Liver (tissue), 8 donors: ENCODE measurements at regions not wholly inside any gene's neighbourhood (a gene's known extent, or its start where the extent isn't known, plus 50 kb on each side); places are given as distances from the start of the nearest gene placed in this dataset.

Source experiments
- DNase-seq: peaks from one replicate; pipeline ENCODE4 v3.0.0-alpha.2; 2017; ENCODE audit warnings: low spot score
- H3K27ac ChIP-seq, 2 donors: one replicate each; pipeline ENCODE4 v1.7.0; 2013; ENCODE audit warnings: inconsistent platforms in 2 of 2, low read length in 2 of 2, control low read depth in 1 of 2, low read depth in 1 of 2, mild to moderate bottlenecking in 1 of 2
- H3K27me3 ChIP-seq, 4 donors: one replicate each; pipeline versions ENCODE4 v1.6.1 to v1.7.0; 2013; ENCODE audit warnings: low read length in 3 of 4, inconsistent platforms in 1 of 4, mild to moderate bottlenecking in 1 of 4, moderate library complexity in 1 of 4; ENCODE audit not compliant: control insufficient read depth in 4 of 4, insufficient read depth in 4 of 4
- H3K36me3 ChIP-seq, 4 donors: one replicate each; pipeline versions ENCODE4 v1.6.1 to v1.7.0; 2013; ENCODE audit warnings: low read length in 3 of 4, mild to moderate bottlenecking in 3 of 4, low read depth in 1 of 4, moderate library complexity in 1 of 4; ENCODE audit not compliant: control insufficient read depth in 4 of 4, insufficient read depth in 3 of 4
- H3K4me1 ChIP-seq, 4 donors: one replicate each; pipeline versions ENCODE4 v1.6.1 to v1.7.0; 2013; ENCODE audit warnings: low read length in 3 of 4, mild to moderate bottlenecking in 3 of 4, moderate library complexity in 1 of 4; ENCODE audit not compliant: control insufficient read depth in 4 of 4, insufficient read depth in 4 of 4
- H3K4me3 ChIP-seq, 3 donors: one replicate each; pipeline versions ENCODE4 v1.6.1 to v1.7.0; 2013; ENCODE audit warnings: low read length in 3 of 3, control low read depth in 1 of 3, low read depth in 1 of 3, mild to moderate bottlenecking in 1 of 3
- H3K9ac ChIP-seq, 2 donors: one replicate each; pipeline ENCODE4 v1.7.0; 2013; ENCODE audit warnings: low read length in 2 of 2, mild to moderate bottlenecking in 2 of 2, moderate library complexity in 2 of 2, control low read depth in 1 of 2, low read depth in 1 of 2
- H3K9me3 ChIP-seq, 4 donors: one replicate each; pipeline versions ENCODE4 v1.6.1 to v1.7.0; 2013; ENCODE audit warnings: low read length in 3 of 4; ENCODE audit not compliant: control insufficient read depth in 4 of 4
- CTCF ChIP-seq: fragments of 150-350 bp; IDR thresholded peaks from 2 replicates; pipeline ENCODE4 v1.5.1; 2017; ENCODE audit warnings: improper control_type of control experiment, low read depth, low read length; ENCODE audit not compliant: missing input control
- FOXA1 ChIP-seq: IDR thresholded peaks from 2 replicates; pipeline ENCODE4 v1.6.1; 2016; ENCODE audit warnings: antibody characterized with exemption
- FOXA2 ChIP-seq: IDR thresholded peaks from 2 replicates; pipeline ENCODE4 v1.6.1; 2016; ENCODE audit warnings: antibody characterized with exemption
- GABPA ChIP-seq, 2 donors: IDR thresholded peaks in 1 of 2; conservative IDR thresholded peaks in 1 of 2; 2 replicates each; pipeline ENCODE4 v1.6.1; 2016; ENCODE audit warnings: antibody characterized with exemption in 2 of 2, mild to moderate bottlenecking in 1 of 2, moderate library complexity in 1 of 2
- HNF4A ChIP-seq, 2 donors: conservative IDR thresholded peaks; 2 replicates each; pipeline ENCODE4 v1.6.1; 2016; ENCODE audit warnings: antibody characterized with exemption in 2 of 2, mild to moderate bottlenecking in 2 of 2
- JUND ChIP-seq, 2 donors: IDR thresholded peaks; 2 replicates each; pipeline ENCODE4 v1.6.1; 2016; ENCODE audit warnings: antibody characterized with exemption in 2 of 2
- MAX ChIP-seq: IDR thresholded peaks from 2 replicates; pipeline ENCODE4 v1.6.1; 2016; ENCODE audit warnings: antibody characterized with exemption
- NR2F2 ChIP-seq: IDR thresholded peaks from 2 replicates; pipeline ENCODE4 v1.6.1; 2016; ENCODE audit warnings: antibody characterized with exemption
- RAD21 ChIP-seq, 2 donors: IDR thresholded peaks; 2 replicates each; pipeline ENCODE4 v1.6.1; 2016; ENCODE audit warnings: antibody characterized with exemption in 2 of 2, mild to moderate bottlenecking in 2 of 2
- REST ChIP-seq: IDR thresholded peaks from 2 replicates; pipeline ENCODE4 v1.6.1; 2016; ENCODE audit warnings: antibody characterized with exemption, mild to moderate bottlenecking
- RXRA ChIP-seq, 2 donors: IDR thresholded peaks; 2 replicates each; pipeline ENCODE4 v1.6.1; 2017 to 2018; ENCODE audit warnings: antibody characterized with exemption in 2 of 2, mild to moderate bottlenecking in 1 of 2
- SP1 ChIP-seq: IDR thresholded peaks from 2 replicates; pipeline ENCODE4 v1.6.1; 2018; ENCODE audit warnings: antibody characterized with exemption, mild to moderate bottlenecking
- TAF1 ChIP-seq: conservative IDR thresholded peaks from 2 replicates; pipeline ENCODE4 v1.6.1; 2016; ENCODE audit warnings: antibody characterized with exemption, mild to moderate bottlenecking
- YY1 ChIP-seq: IDR thresholded peaks from 2 replicates; pipeline ENCODE4 v1.6.1; 2016; ENCODE audit warnings: antibody characterized with exemption, mild to moderate bottlenecking
- ZBTB33 ChIP-seq: IDR thresholded peaks from 2 replicates; pipeline ENCODE4 v1.6.1; 2016; ENCODE audit warnings: antibody characterized with exemption
- WGBS: extraction: QIAGEN DNeasy Blood & Tissue Kit; methylation state at CpG from one replicate; pipeline ENCODE4 v1.1.7; 2013; 5-methylcytosine and 5-hydroxymethylcytosine counted together
- donor health status: healthy.
- donor health status: healthy.
- donor health status: healthy.
- donor health status: healthy.
- donor health status: healthy.

GRCh38 chr2:104473546-104473945 is 380.4 kb upstream of the POU3F3 start (continued):
- TF ChIP-seq CTCF: no peak
- TF ChIP-seq GABPA (IDR thresholded peaks at IDR 0.05 in 1 of 2, conservative IDR thresholded peaks at IDR 0.05 in 1 of 2): no peak
- TF ChIP-seq ZBTB33: no peak
- no peak for TF ChIP-seq NR2F2

GRCh38 chr2:104474716-104475115 is 379.2 kb upstream of the POU3F3 start:
- WGBS: 85% methylated on average over 6 of the region's 6 CpGs
- Histone ChIP-seq H3K9ac (no peak overlapping the region), H3K27me3 (no peaks in the 10 kb centered on the region), H3K4me1 (peaks cover 2 to 16% (median 12%) of the 10 kb centered on the region in 4 donors), H3K9me3 (no peaks in the 10 kb centered on the region), H3K4me3 (no peak overlapping the region), H3K36me3 (no peaks in the 10 kb centered on the region), H3K27ac (no peak overlapping the region)
- DNase-seq: no peak
- no peak for TF ChIP-seq SP1
- TF ChIP-seq FOXA1: no peak
- no peak for TF ChIP-seq YY1
- no peak for TF ChIP-seq FOXA2
- TF ChIP-seq NR2F2: no peak
- no peak for TF ChIP-seq MAX
- no peak for TF ChIP-seq CTCF
- TF ChIP-seq JUND (IDR thresholded peaks at IDR 0.05): no peak
- TF ChIP-seq ZBTB33: no peak
- TF ChIP-seq HNF4A (conservative IDR thresholded peaks at IDR 0.05): no peak

- no peak overlapping the region for H3K27ac ChIP-seq
- peaks cover 2 to 22% (median 17%) of the 10 kb centered on the region in 4 donors for H3K4me1 ChIP-seq
- no peak overlapping the region for H3K9ac ChIP-seq
- no peaks in the 10 kb centered on the region for H3K36me3 ChIP-seq
- H3K9me3 ChIP-seq: no peaks in the 10 kb centered on the region
- no peak for DNase-seq
- no peaks in the 10 kb centered on the region for H3K27me3 ChIP-seq
- WGBS: 50% methylated on average over 3 of the region's 3 CpGs
- no peak overlapping the region for H3K4me3 ChIP-seq
- TF ChIP-seq CTCF: no peak
- no peak for TF ChIP-seq TAF1
- no peak for TF ChIP-seq RXRA (IDR thresholded peaks at IDR 0.05)
- no peak for TF ChIP-seq FOXA2
- no peak for TF ChIP-seq JUND (IDR thresholded peaks at IDR 0.05)
- TF ChIP-seq SP1: no peak
- no peak for TF ChIP-seq GABPA (IDR thresholded peaks at IDR 0.05 in 1 of 2, conservative IDR thresholded peaks at IDR 0.05 in 1 of 2)
- no peak for TF ChIP-seq REST
- no peak for TF ChIP-seq MAX
- TF ChIP-seq RAD21 (IDR thresholded peaks at IDR 0.05): no peak
Measured at GRCh38 chr2:104476075-104476474, 377.8 kb upstream of the POU3F3 start.
